CD14-positive monocyte (primary cell): ENCODE measurements at regions not wholly inside any gene's neighbourhood (a gene's known extent, or its start where the extent isn't known, plus 50 kb on each side); places are given as distances from the start of the nearest gene placed in this dataset.

Experiments
- DNase-seq, 3 donors: peaks; one replicate each; pipeline ENCODE4 v3.0.0-alpha.2; 2011 to 2022
- H2AFZ ChIP-seq: 2 replicates; pipeline ENCODE4 v1.6.0; 2012; ENCODE audit warnings: mild to moderate bottlenecking, low read depth, low read length, inconsistent platforms; ENCODE audit not compliant: insufficient read depth, poor library complexity, severe bottlenecking
- H3K27ac ChIP-seq, 2 donors: 1 replicate in 1 of 2; 2 replicates in 1 of 2; pipeline ENCODE4 v1.5.1; 2012 to 2013; ENCODE audit warnings: low read length in 2 of 2, control low read depth in 1 of 2, inconsistent platforms in 1 of 2, low read depth in 1 of 2, mild to moderate bottlenecking in 1 of 2
- H3K27me3 ChIP-seq, 2 donors: one replicate each; pipeline versions ENCODE4 v1.6.0 to v1.6.1; 2011 to 2013; ENCODE audit warnings: low read length in 2 of 2; ENCODE audit not compliant: control insufficient read depth in 2 of 2, insufficient read depth in 2 of 2
- H3K36me3 ChIP-seq, 2 donors: replicated peaks in 1 of 2; 1 replicate in 1 of 2; 2 replicates in 1 of 2; pipeline versions ENCODE4 v1.5.1 to v1.6.1; 2012 to 2013; ENCODE audit warnings: low read length in 2 of 2, control low read depth in 1 of 2, inconsistent platforms in 1 of 2, mild to moderate bottlenecking in 1 of 2; ENCODE audit not compliant: insufficient read depth in 2 of 2, control insufficient read depth in 1 of 2
- H3K4me1 ChIP-seq, 2 donors: 1 replicate in 1 of 2; 2 replicates in 1 of 2; pipeline versions ENCODE4 v1.5.1 to v1.6.1; 2012 to 2013; ENCODE audit warnings: low read length in 2 of 2, control low read depth in 1 of 2, inconsistent platforms in 1 of 2, mild to moderate bottlenecking in 1 of 2, moderate library complexity in 1 of 2; ENCODE audit not compliant: insufficient read depth in 2 of 2, control insufficient read depth in 1 of 2
- H3K4me2 ChIP-seq: replicated peaks from 2 replicates; pipeline ENCODE3; 2012; ENCODE audit warnings: low read length, moderate library complexity, mild to moderate bottlenecking; ENCODE audit not compliant: poor library complexity, severe bottlenecking; ENCODE audit errors: extremely low read depth
- H3K4me3 ChIP-seq, 3 experiments: fragments of 200-600 bp in 1 of 3; sonication (generic) in 1 of 3; replicated peaks in 1 of 3; 1 replicate in 2 of 3; 2 replicates in 1 of 3; pipeline ENCODE4 v1.5.1; 2011 to 2013; ENCODE audit warnings: low read length in 3 of 3, mild to moderate bottlenecking in 3 of 3, control low read depth in 2 of 3, low read depth in 2 of 3, inconsistent platforms in 1 of 3, moderate library complexity in 1 of 3
- H3K79me2 ChIP-seq: 2 replicates; pipeline ENCODE4 v1.6.0; 2012; ENCODE audit warnings: mild to moderate bottlenecking, control low read depth, inconsistent platforms, low read length, moderate library complexity; ENCODE audit not compliant: insufficient read depth
- H3K9ac ChIP-seq: 2 replicates; pipeline ENCODE4 v1.6.0; 2017; ENCODE audit warnings: low read length, mild to moderate bottlenecking; ENCODE audit not compliant: insufficient read depth, poor library complexity, severe bottlenecking
- H3K9me3 ChIP-seq, 2 donors: replicated peaks in 1 of 2; 1 replicate in 1 of 2; 2 replicates in 1 of 2; pipeline versions ENCODE4 v1.5.1 to v1.6.1; 2012 to 2013; ENCODE audit warnings: low read length in 2 of 2, control low read depth in 1 of 2; ENCODE audit not compliant: control insufficient read depth in 1 of 2, insufficient read depth in 1 of 2
- H4K20me1 ChIP-seq: 2 replicates; pipeline ENCODE4 v1.6.0; 2012; ENCODE audit warnings: mild to moderate bottlenecking, low read length, control low read depth, moderate library complexity; ENCODE audit not compliant: insufficient read depth
- H3K27ac Mint-ChIP-seq, 7 donors: one replicate each; pipeline ENCODE4 v1.8.0; 2020; ENCODE audit warnings: mild to moderate bottlenecking in 7 of 7, mixed read lengths in 7 of 7, moderate library complexity in 6 of 7, inconsistent platforms in 2 of 7
- H3K27me3 Mint-ChIP-seq, 3 donors: one replicate each; pipeline ENCODE4 v1.8.0; 2021 to 2022; ENCODE audit warnings: low read depth in 3 of 3, mild to moderate bottlenecking in 3 of 3, mixed read lengths in 3 of 3, moderate library complexity in 3 of 3, inconsistent platforms in 1 of 3
- H3K36me3 Mint-ChIP-seq, 2 donors: one replicate each; pipeline ENCODE4 v1.8.0; 2020; ENCODE audit warnings: mixed read lengths in 2 of 2, inconsistent platforms in 1 of 2, mild to moderate bottlenecking in 1 of 2
- H3K4me1 Mint-ChIP-seq: one replicate; pipeline ENCODE4 v1.8.0; 2020; ENCODE audit warnings: mild to moderate bottlenecking, mixed read lengths
- H3K4me3 Mint-ChIP-seq, 2 donors: one replicate each; pipeline ENCODE4 v1.8.0; 2020; ENCODE audit warnings: mild to moderate bottlenecking in 2 of 2, mixed read lengths in 2 of 2, moderate library complexity in 1 of 2
- H3K9me3 Mint-ChIP-seq, 7 donors: one replicate each; pipeline ENCODE4 v1.8.0; 2020 to 2022; ENCODE audit warnings: mixed read lengths in 7 of 7, mild to moderate bottlenecking in 6 of 7, moderate library complexity in 6 of 7, inconsistent platforms in 2 of 7
- WGBS: methylation state at CpG from one replicate; pipeline ENCODE4 v1.1.5; 2013; ENCODE audit warnings: missing lambda C conversion rate; ENCODE audit not compliant: insufficient coverage; 5-methylcytosine and 5-hydroxymethylcytosine counted together
- intact Hi-C, 2 donors: fragments of 100-400 bp; cut with micrococcal nuclease; formaldehyde crosslinking; loops; one replicate each; pipeline versions ENCODE4 v1.15.0 to v1.15.1; 2023
- TF ChIP-seq, protein P1 (sequence below): fragments of 200-600 bp; IDR thresholded peaks from one replicate; pipeline ENCODE4 v1.8.0; 2022; ENCODE audit warnings: antibody characterized with exemption, mild to moderate bottlenecking

DNA sequence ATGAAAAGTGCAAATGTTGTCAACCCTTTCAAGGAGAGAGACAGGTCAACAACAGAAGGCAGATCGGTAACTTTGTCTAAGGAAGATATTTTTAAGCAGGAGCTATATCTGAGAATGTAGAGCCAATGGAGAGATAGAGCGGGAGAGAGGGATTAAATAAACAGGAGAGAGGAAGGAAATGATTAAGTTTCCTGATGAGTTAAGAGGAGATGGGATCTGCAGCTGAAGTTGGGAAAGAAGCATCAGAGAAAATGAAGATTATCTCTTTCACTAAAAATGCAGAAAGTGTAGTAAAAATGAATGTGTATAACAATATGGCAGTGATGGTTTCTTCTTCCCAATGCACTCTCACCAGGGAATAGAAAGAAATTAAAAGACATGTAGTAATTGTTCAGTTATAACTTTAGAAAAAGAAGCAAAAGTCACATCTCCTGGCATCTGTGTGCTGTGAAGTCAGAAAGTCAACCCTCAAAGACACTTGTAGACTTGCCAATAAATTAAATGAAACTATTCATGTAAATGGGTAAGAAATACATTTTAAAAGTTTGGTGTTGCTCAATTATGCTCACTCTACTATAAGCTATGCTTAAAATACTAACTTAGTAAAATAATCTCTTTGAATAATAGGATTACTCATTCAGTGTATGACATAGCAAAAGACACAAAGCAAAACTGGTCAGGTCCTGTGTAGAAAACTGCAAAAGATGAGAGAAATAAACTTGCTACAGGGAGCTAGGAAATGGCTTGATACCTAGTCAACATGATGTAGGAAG, 264.6 kb downstream of the ZIC4 start:
- Mint-ChIP-seq H3K27me3 (peaks cover 0 to 2% (median 0%) of the 10 kb centered on the region in 3 donors), H3K9me3 (peaks cover 0 to 2% (median 0%) of the 10 kb centered on the region in 7 donors), H3K27ac (no peak overlapping the region), H3K36me3 (no peaks in the 10 kb centered on the region), H3K4me3 (no peak overlapping the region), H3K4me1 (no peaks in the 10 kb centered on the region)
- intact Hi-C loops = no loop called here
- H2AFZ ChIP-seq = no peak overlapping the region
- no peaks in the 10 kb centered on the region for H3K9me3 ChIP-seq
- H3K4me3 ChIP-seq = no peak overlapping the region
- no peak overlapping the region for H3K9ac ChIP-seq
- H3K27ac ChIP-seq = no peak overlapping the region
- H3K79me2 ChIP-seq = no peaks in the 10 kb centered on the region
- no peaks in the 10 kb centered on the region for H3K36me3 ChIP-seq
- WGBS = 83% methylated on average over 2 of the region's 2 CpGs
- H3K27me3 ChIP-seq = no peaks in the 10 kb centered on the region
- H3K4me1 ChIP-seq = no peaks in the 10 kb centered on the region
- DNase-seq = no peak
- no peaks in the 10 kb centered on the region for H4K20me1 ChIP-seq
- TF ChIP-seq, protein P1, sequence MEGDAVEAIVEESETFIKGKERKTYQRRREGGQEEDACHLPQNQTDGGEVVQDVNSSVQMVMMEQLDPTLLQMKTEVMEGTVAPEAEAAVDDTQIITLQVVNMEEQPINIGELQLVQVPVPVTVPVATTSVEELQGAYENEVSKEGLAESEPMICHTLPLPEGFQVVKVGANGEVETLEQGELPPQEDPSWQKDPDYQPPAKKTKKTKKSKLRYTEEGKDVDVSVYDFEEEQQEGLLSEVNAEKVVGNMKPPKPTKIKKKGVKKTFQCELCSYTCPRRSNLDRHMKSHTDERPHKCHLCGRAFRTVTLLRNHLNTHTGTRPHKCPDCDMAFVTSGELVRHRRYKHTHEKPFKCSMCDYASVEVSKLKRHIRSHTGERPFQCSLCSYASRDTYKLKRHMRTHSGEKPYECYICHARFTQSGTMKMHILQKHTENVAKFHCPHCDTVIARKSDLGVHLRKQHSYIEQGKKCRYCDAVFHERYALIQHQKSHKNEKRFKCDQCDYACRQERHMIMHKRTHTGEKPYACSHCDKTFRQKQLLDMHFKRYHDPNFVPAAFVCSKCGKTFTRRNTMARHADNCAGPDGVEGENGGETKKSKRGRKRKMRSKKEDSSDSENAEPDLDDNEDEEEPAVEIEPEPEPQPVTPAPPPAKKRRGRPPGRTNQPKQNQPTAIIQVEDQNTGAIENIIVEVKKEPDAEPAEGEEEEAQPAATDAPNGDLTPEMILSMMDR = no peak
- H3K4me2 ChIP-seq = no peak overlapping the region

DNA sequence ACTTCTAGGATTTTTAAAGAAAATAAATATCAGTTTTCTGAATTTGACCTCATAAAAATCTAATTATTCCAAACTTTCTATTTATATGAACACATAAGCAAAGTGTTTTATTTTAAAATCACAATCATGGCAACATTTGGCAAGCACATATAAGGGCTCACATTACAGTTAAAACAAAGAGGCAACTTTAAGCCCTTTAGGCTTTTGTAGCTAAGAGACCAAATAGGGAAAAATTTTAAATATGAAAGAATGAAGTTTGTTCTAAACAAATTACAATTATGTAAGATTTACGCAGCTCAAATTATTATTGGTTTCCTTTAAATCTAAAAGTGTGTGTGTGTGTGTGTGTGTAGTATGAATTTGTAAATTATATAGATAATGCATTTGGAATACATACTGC, 267.0 kb downstream of the ZIC4 start:
- Histone ChIP-seq H2AFZ (no peak overlapping the region), H3K27me3 (no peaks in the 10 kb centered on the region), H3K27ac (no peak overlapping the region), H3K4me1 (no peaks in the 10 kb centered on the region), H3K9ac (no peak overlapping the region), H3K9me3 (peaks cover 0 to 5% of the 10 kb centered on the region in 2 donors), H4K20me1 (no peaks in the 10 kb centered on the region), H3K4me3 (no peak overlapping the region), H3K36me3 (no peaks in the 10 kb centered on the region), H3K79me2 (no peaks in the 10 kb centered on the region), H3K4me2 (no peak overlapping the region)
- no CpG with 5 or more reads among the region's 1 CpG for WGBS
- DNase-seq = no peak
- TF ChIP-seq, protein P1 = no peak
- Mint-ChIP-seq H3K27me3 (peaks cover 0 to 2% (median 0%) of the 10 kb centered on the region in 3 donors), H3K36me3 (no peaks in the 10 kb centered on the region), H3K4me1 (no peaks in the 10 kb centered on the region), H3K4me3 (no peak overlapping the region), H3K27ac (no peak overlapping the region), H3K9me3 (peaks cover 0 to 2% (median 2%) of the 10 kb centered on the region in 7 donors)
- intact Hi-C loops = no loop called here
